IMR-90 (cell line): ENCODE measurements at regions not wholly inside any gene's neighbourhood (a gene's known extent, or its start where the extent isn't known, plus 50 kb on each side); places are given as distances from the start of the nearest gene placed in this dataset.

Experiments used
- ATAC-seq: fragments of 200-7000 bp; cut with Tn5 transposase; 2 replicates; pipeline ENCODE4 v1.9.1; 2020; ENCODE audit warnings: low read depth, mild to moderate bottlenecking, moderate library complexity
- BruUV-seq: library from RNA; stranded (reverse); fragments of 400-500 nt; replicated peaks from 2 replicates; lab custom pipeline; 2021; lab: Mats Ljungman, UMichigan
- CTCF ChIA-PET: fragments of 300-600 bp; formaldehyde crosslinking; extraction: SDS; loops from one replicate; lab custom pipeline; 2021; ENCODE audit warnings: antibody characterized with exemption; lab: Yijun Ruan, JAX
- POLR2A ChIA-PET: fragments of 300-600 bp; sonication (Branson Sonifier 250); formaldehyde crosslinking; loops from one replicate; lab custom pipeline; 2022; ENCODE audit warnings: antibody characterized with exemption; ENCODE audit not compliant: unreplicated experiment; lab: Charles Lee
- DNase-seq: peaks from one replicate; pipeline ENCODE4 v3.0.0; 2013
- H2AFZ ChIP-seq: replicated peaks from 2 replicates; pipeline ENCODE3; 2013; ENCODE audit warnings: low read length, mild to moderate bottlenecking; ENCODE audit not compliant: poor library complexity
- H2AK5ac ChIP-seq: 2 replicates; pipeline ENCODE4 v1.6.1; 2013; ENCODE audit warnings: low read depth, low read length, inconsistent platforms
- H2AK9ac ChIP-seq: replicated peaks from 2 replicates; pipeline ENCODE3; 2013; ENCODE audit warnings: mild to moderate bottlenecking, low read depth, low read length, moderate library complexity; ENCODE audit not compliant: poor library complexity
- H2BK120ac ChIP-seq: 2 replicates; pipeline ENCODE4 v1.6.1; 2013; ENCODE audit warnings: low read depth, low read length, inconsistent platforms
- H2BK15ac ChIP-seq: 3 replicates; pipeline ENCODE4 v1.6.1; 2013; ENCODE audit warnings: low read depth, low read length, inconsistent platforms
- H2BK20ac ChIP-seq: 2 replicates; pipeline ENCODE4 v1.6.1; 2013; ENCODE audit warnings: low read depth, mild to moderate bottlenecking, inconsistent platforms, low read length, moderate library complexity
- H2BK5ac ChIP-seq: 2 replicates; pipeline ENCODE4 v1.6.1; 2013; ENCODE audit warnings: mild to moderate bottlenecking, low read depth, low read length, inconsistent platforms; ENCODE audit not compliant: poor library complexity, severe bottlenecking
- H3K14ac ChIP-seq: replicated peaks from 2 replicates; pipeline ENCODE4 v1.6.1; 2013; ENCODE audit warnings: low read depth, low read length, inconsistent platforms
- H3K18ac ChIP-seq: 2 replicates; pipeline ENCODE4 v1.6.1; 2013; ENCODE audit warnings: low read depth, low read length, control low read depth
- H3K23ac ChIP-seq: 2 replicates; pipeline ENCODE4 v1.6.1; 2013; ENCODE audit warnings: low read depth, low read length, inconsistent platforms
- H3K27ac ChIP-seq: 2 replicates; pipeline ENCODE4 v1.5.1; 2013; ENCODE audit warnings: mild to moderate bottlenecking, control low read depth, low read length; ENCODE audit not compliant: insufficient read depth
- H3K27me3 ChIP-seq: 2 replicates; pipeline ENCODE4 v1.6.1; 2013; ENCODE audit warnings: low read length; ENCODE audit not compliant: control insufficient read depth, insufficient read depth
- H3K36me3 ChIP-seq: 2 replicates; pipeline ENCODE4 v1.6.1; 2013; ENCODE audit warnings: low read length, mixed read lengths; ENCODE audit not compliant: control insufficient read depth, insufficient read depth
- H3K4ac ChIP-seq: 2 replicates; pipeline ENCODE4 v1.6.1; 2013; ENCODE audit warnings: low read depth, low read length, inconsistent platforms
- H3K4me1 ChIP-seq: 2 replicates; pipeline ENCODE4 v1.6.1; 2013; ENCODE audit warnings: low read length, mixed read lengths; ENCODE audit not compliant: control insufficient read depth, insufficient read depth
- H3K4me2 ChIP-seq: 2 replicates; pipeline ENCODE4 v1.6.1; 2013; ENCODE audit warnings: low read depth, mild to moderate bottlenecking, control low read depth, low read length, moderate library complexity
- H3K4me3 ChIP-seq: 2 replicates; pipeline ENCODE4 v1.5.1; 2013; ENCODE audit warnings: low read depth, mild to moderate bottlenecking, control low read depth, low read length, moderate library complexity; ENCODE audit not compliant: insufficient read depth
- H3K56ac ChIP-seq: 2 replicates; pipeline ENCODE4 v1.6.1; 2013; ENCODE audit warnings: low read length, inconsistent platforms; ENCODE audit not compliant: insufficient read depth; ENCODE audit errors: extremely low read depth
- H3K79me1 ChIP-seq, 2 experiments: 2 replicates each; pipeline ENCODE4 v1.6.1; 2013; ENCODE audit warnings: low read length in 2 of 2, inconsistent platforms in 1 of 2, low read depth in 1 of 2
- H3K9ac ChIP-seq: 2 replicates; pipeline ENCODE4 v1.6.1; 2013; ENCODE audit warnings: low read depth, low read length, control low read depth
- H3K9me1 ChIP-seq: 2 replicates; pipeline ENCODE4 v1.6.1; 2013; ENCODE audit warnings: low read length, inconsistent platforms; ENCODE audit not compliant: insufficient read depth
- H3K9me3 ChIP-seq: 2 replicates; pipeline ENCODE4 v1.6.1; 2013; ENCODE audit warnings: low read length; ENCODE audit not compliant: control insufficient read depth, insufficient read depth
- H4K20me1 ChIP-seq: 2 replicates; pipeline ENCODE4 v1.6.1; 2013; ENCODE audit warnings: low read length, inconsistent platforms; ENCODE audit not compliant: insufficient read depth
- H4K5ac ChIP-seq: 2 replicates; pipeline ENCODE4 v1.6.1; 2013; ENCODE audit warnings: mild to moderate bottlenecking, low read depth, low read length, control low read depth
- H4K8ac ChIP-seq, 2 experiments: 2 replicates each; pipeline ENCODE4 v1.6.1; 2013; ENCODE audit warnings: low read depth in 2 of 2, low read length in 2 of 2, control low read depth in 1 of 2, inconsistent platforms in 1 of 2
- H4K91ac ChIP-seq: 2 replicates; pipeline ENCODE4 v1.6.1; 2013; ENCODE audit warnings: low read depth, low read length, inconsistent platforms; ENCODE audit not compliant: insufficient read depth
- BHLHE40 ChIP-seq: fragments of 150-350 bp; IDR thresholded peaks from 2 replicates; pipeline ENCODE4 v1.6.1; 2016; ENCODE audit warnings: mild to moderate bottlenecking, low read depth, low read length
- CEBPB ChIP-seq: IDR thresholded peaks from 2 replicates; pipeline ENCODE4 v1.6.1; 2012; ENCODE audit warnings: low read depth, low read length, improper control_type of control experiment
- CHD1 ChIP-seq: IDR thresholded peaks from 2 replicates; pipeline ENCODE4 v1.6.1; 2012; ENCODE audit warnings: low read depth, low read length, improper control_type of control experiment
- FOS ChIP-seq: fragments of 150-350 bp; IDR thresholded peaks from 2 replicates; pipeline ENCODE4 v1.6.1; 2016; ENCODE audit warnings: low read depth, low read length
- MAFK ChIP-seq: IDR thresholded peaks from 2 replicates; pipeline ENCODE4 v1.6.1; 2012; ENCODE audit warnings: low read depth, low read length, improper control_type of control experiment
- MAZ ChIP-seq: IDR thresholded peaks from 2 replicates; pipeline ENCODE4 v1.6.1; 2012; ENCODE audit warnings: low read depth, mild to moderate bottlenecking, low read length, improper control_type of control experiment, moderate library complexity, borderline replicate concordance
- MXI1 ChIP-seq: IDR thresholded peaks from 2 replicates; pipeline ENCODE4 v1.6.1; 2012; ENCODE audit warnings: low read depth, mild to moderate bottlenecking, low read length, moderate library complexity, borderline replicate concordance
- NFE2L2 ChIP-seq: fragments of 150-350 bp; IDR thresholded peaks from 2 replicates; pipeline ENCODE4 v1.6.1; 2016; ENCODE audit warnings: low read depth, mild to moderate bottlenecking, low read length
- POLR2A ChIP-seq: IDR thresholded peaks from 2 replicates; pipeline ENCODE4 v1.6.1; 2012; ENCODE audit warnings: mild to moderate bottlenecking, low read depth, low read length
- RAD21 ChIP-seq: IDR thresholded peaks from 2 replicates; pipeline ENCODE4 v1.6.1; 2012; ENCODE audit warnings: low read length, improper control_type of control experiment
- RCOR1 ChIP-seq: IDR thresholded peaks from 2 replicates; pipeline ENCODE4 v1.6.1; 2012; ENCODE audit warnings: mild to moderate bottlenecking, low read length, improper control_type of control experiment; ENCODE audit not compliant: insufficient replicate concordance
- RFX5 ChIP-seq: IDR thresholded peaks from 2 replicates; pipeline ENCODE4 v1.8.0; 2012; ENCODE audit warnings: low read depth, mild to moderate bottlenecking, low read length, moderate library complexity
- SMC3 ChIP-seq: fragments of 150-350 bp; IDR thresholded peaks from 2 replicates; pipeline ENCODE4 v1.6.1; 2016; ENCODE audit warnings: low read depth, mild to moderate bottlenecking, antibody characterized with exemption, low read length, moderate library complexity
- USF2 ChIP-seq: fragments of 150-350 bp; IDR thresholded peaks from 2 replicates; pipeline ENCODE4 v1.6.1; 2017; ENCODE audit warnings: mild to moderate bottlenecking, antibody characterized with exemption, low read length, low read depth
- WGBS, 2 experiments: methylation state at CpG; one replicate each; pipeline versions ENCODE4 v1.1.5 to v1.1.7; 2013; ENCODE audit warnings: missing lambda C conversion rate in 2 of 2; ENCODE audit not compliant: insufficient read length in 1 of 2; ENCODE audit errors: extremely low coverage in 2 of 2; 5-methylcytosine and 5-hydroxymethylcytosine counted together
- dilution Hi-C: fragments of 300-500 bp; cut with HindIII; formaldehyde crosslinking; loops from one replicate; pipeline ENCODE4 v1.14.3; 2018; ENCODE audit warnings: low sequenced_read_pairs; ENCODE audit not compliant: unreplicated experiment
- in situ Hi-C: fragments of 300-500 bp; cut with MboI; formaldehyde crosslinking; loops from 3 replicates; pipeline ENCODE4 v1.14.3; 2019; ENCODE audit warnings: low sequenced_read_pairs, inconsistent platforms, mixed read lengths
- intact Hi-C: fragments of 100-400 bp; cut with micrococcal nuclease; formaldehyde crosslinking; loops from 2 replicates; pipeline ENCODE4 v1.10.0; 2022
- TF ChIP-seq, protein P1 (sequence below): fragments of 150-350 bp; IDR thresholded peaks from 2 replicates; pipeline ENCODE4 v1.6.1; 2016; ENCODE audit warnings: low read depth, mild to moderate bottlenecking, low read length, moderate library complexity, borderline replicate concordance
- TF ChIP-seq, protein P2 (sequence below): conservative IDR thresholded peaks from 2 replicates; pipeline ENCODE4 v1.5.1; 2012; ENCODE audit warnings: mild to moderate bottlenecking, low read depth, low read length, improper control_type of control experiment

- Histone ChIP-seq H3K18ac (no peak overlapping the region), H3K9me1 (no peaks in the 10 kb centered on the region), H3K56ac (no peak overlapping the region), H3K27me3 (peaks cover 12% of the 10 kb centered on the region), H3K4me1 (no peaks in the 10 kb centered on the region; the same call in 1 of the 2 replicates), H3K14ac (no peak overlapping the region), H4K20me1 (no peaks in the 10 kb centered on the region), H2BK15ac (no peak overlapping the region), H3K79me1 (no peaks in the 10 kb centered on the region), H3K4me2 (no peak overlapping the region), H3K4me3 (no peak overlapping the region), H3K4ac (no peak overlapping the region), H3K9me3 (no peaks in the 10 kb centered on the region), H4K8ac (no peak overlapping the region), H2BK5ac (no peak overlapping the region), H2BK20ac (no peak overlapping the region), H2AK9ac (no peak overlapping the region), H3K27ac (no peak overlapping the region), H3K23ac (no peak overlapping the region), H2AFZ (no peak overlapping the region), H3K9ac (no peak overlapping the region), H3K36me3 (no peaks in the 10 kb centered on the region), H4K91ac (no peak overlapping the region), H4K5ac (no peak overlapping the region), H2AK5ac (no peak overlapping the region), H2BK120ac (no peak overlapping the region)
- POLR2A ChIA-PET = no interaction called here
- BruUV-seq = no TSS peak
- DNase-seq (no peak), ATAC-seq (no peak)
- dilution Hi-C loops (no loop called here), in situ Hi-C loops (no loop called here), intact Hi-C loops (no loop called here)
- TF ChIP-seq USF2 (no peak), RAD21 (no peak), NFE2L2 (no peak), MAFK (no peak), MAZ (no peak), RCOR1 (no peak), MXI1 (no peak), CEBPB (no peak), CHD1 (no peak), FOS (no peak), POLR2A (no peak), RFX5 (no peak), BHLHE40 (no peak), SMC3 (no peak)
- TF ChIP-seq, protein P1, sequence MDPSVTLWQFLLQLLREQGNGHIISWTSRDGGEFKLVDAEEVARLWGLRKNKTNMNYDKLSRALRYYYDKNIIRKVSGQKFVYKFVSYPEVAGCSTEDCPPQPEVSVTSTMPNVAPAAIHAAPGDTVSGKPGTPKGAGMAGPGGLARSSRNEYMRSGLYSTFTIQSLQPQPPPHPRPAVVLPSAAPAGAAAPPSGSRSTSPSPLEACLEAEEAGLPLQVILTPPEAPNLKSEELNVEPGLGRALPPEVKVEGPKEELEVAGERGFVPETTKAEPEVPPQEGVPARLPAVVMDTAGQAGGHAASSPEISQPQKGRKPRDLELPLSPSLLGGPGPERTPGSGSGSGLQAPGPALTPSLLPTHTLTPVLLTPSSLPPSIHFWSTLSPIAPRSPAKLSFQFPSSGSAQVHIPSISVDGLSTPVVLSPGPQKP = no peak
- TF ChIP-seq, protein P2, sequence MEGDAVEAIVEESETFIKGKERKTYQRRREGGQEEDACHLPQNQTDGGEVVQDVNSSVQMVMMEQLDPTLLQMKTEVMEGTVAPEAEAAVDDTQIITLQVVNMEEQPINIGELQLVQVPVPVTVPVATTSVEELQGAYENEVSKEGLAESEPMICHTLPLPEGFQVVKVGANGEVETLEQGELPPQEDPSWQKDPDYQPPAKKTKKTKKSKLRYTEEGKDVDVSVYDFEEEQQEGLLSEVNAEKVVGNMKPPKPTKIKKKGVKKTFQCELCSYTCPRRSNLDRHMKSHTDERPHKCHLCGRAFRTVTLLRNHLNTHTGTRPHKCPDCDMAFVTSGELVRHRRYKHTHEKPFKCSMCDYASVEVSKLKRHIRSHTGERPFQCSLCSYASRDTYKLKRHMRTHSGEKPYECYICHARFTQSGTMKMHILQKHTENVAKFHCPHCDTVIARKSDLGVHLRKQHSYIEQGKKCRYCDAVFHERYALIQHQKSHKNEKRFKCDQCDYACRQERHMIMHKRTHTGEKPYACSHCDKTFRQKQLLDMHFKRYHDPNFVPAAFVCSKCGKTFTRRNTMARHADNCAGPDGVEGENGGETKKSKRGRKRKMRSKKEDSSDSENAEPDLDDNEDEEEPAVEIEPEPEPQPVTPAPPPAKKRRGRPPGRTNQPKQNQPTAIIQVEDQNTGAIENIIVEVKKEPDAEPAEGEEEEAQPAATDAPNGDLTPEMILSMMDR = no peak
- no CpG with 5 or more reads among the region's 6 CpGs for WGBS, 2 experiments
- CTCF ChIA-PET = no interaction called here
Measured at GRCh38 chr10:47193666-47194065, 106.3 kb upstream of the GDF10 start.
